H1 (cell line): ENCODE measurements at regions not wholly inside any gene's neighbourhood (a gene's known extent, or its start where the extent isn't known, plus 50 kb on each side); places are given as distances from the start of the nearest gene placed in this dataset.

Experiments used
- ASH2L ChIP-seq: fragments of 200-600, 300-600 bp; sonication (generic); IDR thresholded peaks from one replicate; pipeline ENCODE4 v1.7.1; 2017; ENCODE audit warnings: low read length
- CHD2 ChIP-seq: IDR thresholded peaks from 2 replicates; pipeline ENCODE4 v1.6.1; 2012; ENCODE audit warnings: low read length, improper control_type of control experiment
- CREB1 ChIP-seq: IDR thresholded peaks from 2 replicates; pipeline ENCODE4 v1.6.1; 2012; ENCODE audit warnings: inconsistent platforms
- CTCF ChIP-seq, 3 experiments: IDR thresholded peaks; 1 replicate in 2 of 3; 2 replicates in 1 of 3; pipeline versions ENCODE4 v1.5.1 to v1.6.1; 2011; ENCODE audit warnings: low read length in 3 of 3, mild to moderate bottlenecking in 3 of 3, inconsistent platforms in 2 of 3, low read depth in 1 of 3, moderate library complexity in 1 of 3; ENCODE audit not compliant: insufficient read depth in 1 of 3; ENCODE audit errors: control extremely low read depth in 1 of 3
- EP300 ChIP-seq, 2 experiments: IDR thresholded peaks; 1 replicate in 1 of 2; 2 replicates in 1 of 2; pipeline ENCODE4 v1.6.1; 2011 to 2012; ENCODE audit warnings: low read depth in 2 of 2, low read length in 2 of 2, mild to moderate bottlenecking in 2 of 2, borderline replicate concordance in 1 of 2, inconsistent platforms in 1 of 2, moderate library complexity in 1 of 2
- HDAC6 ChIP-seq: IDR thresholded peaks from one replicate; pipeline ENCODE4 v1.7.1; 2012; ENCODE audit warnings: low read depth, mild to moderate bottlenecking, inconsistent platforms, low read length, moderate library complexity
- PHF8 ChIP-seq: fragments of 200-600 bp; sonication (generic); conservative IDR thresholded peaks from 2 replicates; pipeline ENCODE4 v1.7.1; 2012; ENCODE audit warnings: low read depth, mild to moderate bottlenecking, inconsistent platforms, low read length, moderate library complexity
- RBBP5 ChIP-seq: IDR thresholded peaks from 2 replicates; pipeline ENCODE4 v1.7.1; 2012; ENCODE audit warnings: low read depth, mild to moderate bottlenecking, inconsistent platforms, low read length, moderate library complexity, borderline replicate concordance
- SIN3A ChIP-seq, 2 experiments: IDR thresholded peaks in 1 of 2; conservative IDR thresholded peaks in 1 of 2; 2 replicates each; pipeline ENCODE4 v1.6.1; 2011 to 2012; ENCODE audit warnings: low read length in 2 of 2, improper control_type of control experiment in 1 of 2, low read depth in 1 of 2, mild to moderate bottlenecking in 1 of 2
- TF ChIP-seq, protein P1 (sequence below): fragments of 300-600 bp; sonication (generic); IDR thresholded peaks from 2 replicates; pipeline ENCODE4 v1.7.1; 2012; ENCODE audit warnings: low read length, moderate library complexity, mild to moderate bottlenecking, inconsistent platforms; ENCODE audit not compliant: insufficient replicate concordance

DNA sequence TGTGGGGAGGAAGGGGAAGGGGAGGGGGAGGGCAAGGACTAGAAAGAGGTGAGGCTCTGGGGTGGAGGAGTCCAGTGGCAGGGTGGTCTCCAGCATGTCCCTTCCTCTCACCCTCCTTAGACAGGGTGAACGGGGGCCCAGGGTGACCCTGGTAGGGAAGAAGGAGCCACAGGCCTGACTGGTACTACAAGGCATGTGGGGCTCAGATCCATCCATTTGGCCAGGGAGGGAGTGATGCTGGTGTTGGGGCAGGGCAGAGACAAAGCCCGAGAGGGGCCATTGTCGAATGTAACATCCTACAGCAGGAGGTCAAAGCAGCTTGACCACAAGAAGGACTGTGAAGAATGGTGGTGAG lies 69.0 kb upstream of the SHISAL1 start (continued):
- TF ChIP-seq, protein P1, sequence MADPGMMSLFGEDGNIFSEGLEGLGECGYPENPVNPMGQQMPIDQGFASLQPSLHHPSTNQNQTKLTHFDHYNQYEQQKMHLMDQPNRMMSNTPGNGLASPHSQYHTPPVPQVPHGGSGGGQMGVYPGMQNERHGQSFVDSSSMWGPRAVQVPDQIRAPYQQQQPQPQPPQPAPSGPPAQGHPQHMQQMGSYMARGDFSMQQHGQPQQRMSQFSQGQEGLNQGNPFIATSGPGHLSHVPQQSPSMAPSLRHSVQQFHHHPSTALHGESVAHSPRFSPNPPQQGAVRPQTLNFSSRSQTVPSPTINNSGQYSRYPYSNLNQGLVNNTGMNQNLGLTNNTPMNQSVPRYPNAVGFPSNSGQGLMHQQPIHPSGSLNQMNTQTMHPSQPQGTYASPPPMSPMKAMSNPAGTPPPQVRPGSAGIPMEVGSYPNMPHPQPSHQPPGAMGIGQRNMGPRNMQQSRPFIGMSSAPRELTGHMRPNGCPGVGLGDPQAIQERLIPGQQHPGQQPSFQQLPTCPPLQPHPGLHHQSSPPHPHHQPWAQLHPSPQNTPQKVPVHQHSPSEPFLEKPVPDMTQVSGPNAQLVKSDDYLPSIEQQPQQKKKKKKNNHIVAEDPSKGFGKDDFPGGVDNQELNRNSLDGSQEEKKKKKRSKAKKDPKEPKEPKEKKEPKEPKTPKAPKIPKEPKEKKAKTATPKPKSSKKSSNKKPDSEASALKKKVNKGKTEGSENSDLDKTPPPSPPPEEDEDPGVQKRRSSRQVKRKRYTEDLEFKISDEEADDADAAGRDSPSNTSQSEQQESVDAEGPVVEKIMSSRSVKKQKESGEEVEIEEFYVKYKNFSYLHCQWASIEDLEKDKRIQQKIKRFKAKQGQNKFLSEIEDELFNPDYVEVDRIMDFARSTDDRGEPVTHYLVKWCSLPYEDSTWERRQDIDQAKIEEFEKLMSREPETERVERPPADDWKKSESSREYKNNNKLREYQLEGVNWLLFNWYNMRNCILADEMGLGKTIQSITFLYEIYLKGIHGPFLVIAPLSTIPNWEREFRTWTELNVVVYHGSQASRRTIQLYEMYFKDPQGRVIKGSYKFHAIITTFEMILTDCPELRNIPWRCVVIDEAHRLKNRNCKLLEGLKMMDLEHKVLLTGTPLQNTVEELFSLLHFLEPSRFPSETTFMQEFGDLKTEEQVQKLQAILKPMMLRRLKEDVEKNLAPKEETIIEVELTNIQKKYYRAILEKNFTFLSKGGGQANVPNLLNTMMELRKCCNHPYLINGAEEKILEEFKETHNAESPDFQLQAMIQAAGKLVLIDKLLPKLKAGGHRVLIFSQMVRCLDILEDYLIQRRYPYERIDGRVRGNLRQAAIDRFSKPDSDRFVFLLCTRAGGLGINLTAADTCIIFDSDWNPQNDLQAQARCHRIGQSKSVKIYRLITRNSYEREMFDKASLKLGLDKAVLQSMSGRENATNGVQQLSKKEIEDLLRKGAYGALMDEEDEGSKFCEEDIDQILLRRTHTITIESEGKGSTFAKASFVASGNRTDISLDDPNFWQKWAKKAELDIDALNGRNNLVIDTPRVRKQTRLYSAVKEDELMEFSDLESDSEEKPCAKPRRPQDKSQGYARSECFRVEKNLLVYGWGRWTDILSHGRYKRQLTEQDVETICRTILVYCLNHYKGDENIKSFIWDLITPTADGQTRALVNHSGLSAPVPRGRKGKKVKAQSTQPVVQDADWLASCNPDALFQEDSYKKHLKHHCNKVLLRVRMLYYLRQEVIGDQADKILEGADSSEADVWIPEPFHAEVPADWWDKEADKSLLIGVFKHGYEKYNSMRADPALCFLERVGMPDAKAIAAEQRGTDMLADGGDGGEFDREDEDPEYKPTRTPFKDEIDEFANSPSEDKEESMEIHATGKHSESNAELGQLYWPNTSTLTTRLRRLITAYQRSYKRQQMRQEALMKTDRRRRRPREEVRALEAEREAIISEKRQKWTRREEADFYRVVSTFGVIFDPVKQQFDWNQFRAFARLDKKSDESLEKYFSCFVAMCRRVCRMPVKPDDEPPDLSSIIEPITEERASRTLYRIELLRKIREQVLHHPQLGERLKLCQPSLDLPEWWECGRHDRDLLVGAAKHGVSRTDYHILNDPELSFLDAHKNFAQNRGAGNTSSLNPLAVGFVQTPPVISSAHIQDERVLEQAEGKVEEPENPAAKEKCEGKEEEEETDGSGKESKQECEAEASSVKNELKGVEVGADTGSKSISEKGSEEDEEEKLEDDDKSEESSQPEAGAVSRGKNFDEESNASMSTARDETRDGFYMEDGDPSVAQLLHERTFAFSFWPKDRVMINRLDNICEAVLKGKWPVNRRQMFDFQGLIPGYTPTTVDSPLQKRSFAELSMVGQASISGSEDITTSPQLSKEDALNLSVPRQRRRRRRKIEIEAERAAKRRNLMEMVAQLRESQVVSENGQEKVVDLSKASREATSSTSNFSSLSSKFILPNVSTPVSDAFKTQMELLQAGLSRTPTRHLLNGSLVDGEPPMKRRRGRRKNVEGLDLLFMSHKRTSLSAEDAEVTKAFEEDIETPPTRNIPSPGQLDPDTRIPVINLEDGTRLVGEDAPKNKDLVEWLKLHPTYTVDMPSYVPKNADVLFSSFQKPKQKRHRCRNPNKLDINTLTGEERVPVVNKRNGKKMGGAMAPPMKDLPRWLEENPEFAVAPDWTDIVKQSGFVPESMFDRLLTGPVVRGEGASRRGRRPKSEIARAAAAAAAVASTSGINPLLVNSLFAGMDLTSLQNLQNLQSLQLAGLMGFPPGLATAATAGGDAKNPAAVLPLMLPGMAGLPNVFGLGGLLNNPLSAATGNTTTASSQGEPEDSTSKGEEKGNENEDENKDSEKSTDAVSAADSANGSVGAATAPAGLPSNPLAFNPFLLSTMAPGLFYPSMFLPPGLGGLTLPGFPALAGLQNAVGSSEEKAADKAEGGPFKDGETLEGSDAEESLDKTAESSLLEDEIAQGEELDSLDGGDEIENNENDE = no peak
- no peak for TF ChIP-seq CTCF (IDR thresholded peaks at IDR 0.05; ENCODE audit: control extremely low read depth in 1 of 3, insufficient read depth in 1 of 3, low read depth in 1 of 3, low read length in 3 of 3)
- TF ChIP-seq SIN3A (conservative IDR thresholded peaks at IDR 0.05 in 1 of 2, IDR thresholded peaks at IDR 0.05 in 1 of 2; ENCODE audit: low read depth in 1 of 2, low read length in 2 of 2) = no peak
- no peak for TF ChIP-seq CHD2
- TF ChIP-seq PHF8 = no peak
- TF ChIP-seq EP300 (IDR thresholded peaks at IDR 0.05; ENCODE audit: borderline replicate concordance in 1 of 2, low read depth in 2 of 2, low read length in 2 of 2) = no peak
- TF ChIP-seq CREB1 = no peak
- TF ChIP-seq RBBP5 = no peak
- TF ChIP-seq HDAC6 = no peak
- no peak for TF ChIP-seq ASH2L
